H9 (cell line): ENCODE measurements at regions not wholly inside any gene's neighbourhood (a gene's known extent, or its start where the extent isn't known, plus 50 kb on each side); places are given as distances from the start of the nearest gene placed in this dataset.

Source experiments
- DNase-seq: peaks from one replicate; pipeline ENCODE4 v3.0.0-alpha.2; 2017
- H2AFZ ChIP-seq: one replicate; pipeline ENCODE4 v1.6.1; 2013; ENCODE audit warnings: mild to moderate bottlenecking, low read length, control low read depth, moderate library complexity
- H2AK5ac ChIP-seq: 2 replicates; pipeline ENCODE4 v1.6.1; 2013; ENCODE audit warnings: low read length, control low read depth, mixed read lengths; ENCODE audit not compliant: insufficient read length
- H2BK120ac ChIP-seq: one replicate; pipeline ENCODE4 v1.6.1; 2013; ENCODE audit warnings: low read depth, mild to moderate bottlenecking, low read length, control low read depth, inconsistent platforms; ENCODE audit not compliant: poor library complexity, severe bottlenecking
- H2BK12ac ChIP-seq: 2 replicates; pipeline ENCODE4 v1.6.1; 2013; ENCODE audit warnings: low read length, control low read depth, mixed read lengths, low read depth; ENCODE audit not compliant: insufficient read length
- H2BK15ac ChIP-seq: 2 replicates; pipeline ENCODE4 v1.6.1; 2013; ENCODE audit warnings: low read depth, low read length, control low read depth
- H2BK20ac ChIP-seq: one replicate; pipeline ENCODE4 v1.6.1; 2013; ENCODE audit warnings: low read depth, mild to moderate bottlenecking, low read length, control low read depth, inconsistent platforms; ENCODE audit not compliant: poor library complexity, severe bottlenecking
- H2BK5ac ChIP-seq: 2 replicates; pipeline ENCODE4 v1.6.1; 2013; ENCODE audit warnings: low read length, control low read depth, mixed read lengths; ENCODE audit not compliant: insufficient read length
- H3K14ac ChIP-seq: 2 replicates; pipeline ENCODE4 v1.6.1; 2013; ENCODE audit warnings: low read length, control low read depth; ENCODE audit not compliant: insufficient read depth
- H3K18ac ChIP-seq: 2 replicates; pipeline ENCODE4 v1.6.1; 2013; ENCODE audit warnings: low read depth, mild to moderate bottlenecking, mixed read lengths, low read length, control low read depth; ENCODE audit not compliant: insufficient read length
- H3K23ac ChIP-seq: 2 replicates; pipeline ENCODE4 v1.6.1; 2013; ENCODE audit warnings: low read length, control low read depth, mixed read lengths, low read depth; ENCODE audit not compliant: insufficient read length
- H3K23me2 ChIP-seq: 2 replicates; pipeline ENCODE4 v1.6.1; 2013; ENCODE audit warnings: low read depth, mild to moderate bottlenecking, mixed read lengths, low read length, control low read depth; ENCODE audit not compliant: insufficient read length, poor library complexity, severe bottlenecking
- H3K27ac ChIP-seq: 2 replicates; pipeline ENCODE4 v1.5.1; 2013; ENCODE audit warnings: low read length, control low read depth, mixed read lengths, low read depth; ENCODE audit not compliant: insufficient read length
- H3K27me3 ChIP-seq: 2 replicates; pipeline ENCODE4 v1.6.1; 2013; ENCODE audit warnings: low read length, control low read depth, inconsistent platforms; ENCODE audit not compliant: insufficient read depth
- H3K4ac ChIP-seq: 2 replicates; pipeline ENCODE4 v1.6.1; 2013; ENCODE audit warnings: low read depth, mild to moderate bottlenecking, control low read depth, inconsistent platforms, low read length, moderate library complexity
- H3K4me1 ChIP-seq: 2 replicates; pipeline ENCODE4 v1.6.1; 2013; ENCODE audit warnings: low read length, control low read depth, inconsistent platforms; ENCODE audit not compliant: insufficient read depth
- H3K4me2 ChIP-seq: 2 replicates; pipeline ENCODE4 v1.6.1; 2013; ENCODE audit warnings: low read length, control low read depth, mixed read lengths; ENCODE audit not compliant: insufficient read length, insufficient read depth
- H3K56ac ChIP-seq: 2 replicates; pipeline ENCODE4 v1.6.1; 2013; ENCODE audit warnings: low read depth, mild to moderate bottlenecking, mixed read lengths, low read length, control low read depth; ENCODE audit not compliant: insufficient read length
- H3K79me1 ChIP-seq: 2 replicates; pipeline ENCODE4 v1.6.1; 2013; ENCODE audit warnings: low read depth, mild to moderate bottlenecking, moderate library complexity, low read length, control low read depth, inconsistent platforms; ENCODE audit not compliant: insufficient read depth, poor library complexity, severe bottlenecking
- H3K79me2 ChIP-seq: 2 replicates; pipeline ENCODE4 v1.6.1; 2013; ENCODE audit warnings: low read length, control low read depth, inconsistent platforms; ENCODE audit not compliant: insufficient read depth
- H3K9ac ChIP-seq: 2 replicates; pipeline ENCODE4 v1.6.1; 2013; ENCODE audit warnings: low read length, control low read depth, mixed read lengths; ENCODE audit not compliant: insufficient read length; ENCODE audit errors: extremely low read depth
- H3K9me3 ChIP-seq: one replicate; pipeline ENCODE4 v1.6.1; 2013; ENCODE audit warnings: low read depth, low read length, inconsistent platforms; ENCODE audit not compliant: control insufficient read depth
- H3T11ph ChIP-seq: one replicate; pipeline ENCODE4 v1.6.1; 2013; ENCODE audit warnings: mild to moderate bottlenecking, low read length, control low read depth, inconsistent platforms
- H4K20me1 ChIP-seq: one replicate; pipeline ENCODE4 v1.6.1; 2013; ENCODE audit not compliant: control insufficient read depth, insufficient read length, insufficient read depth
- H4K5ac ChIP-seq: 2 replicates; pipeline ENCODE4 v1.6.1; 2013; ENCODE audit warnings: low read depth, mild to moderate bottlenecking, mixed read lengths, low read length, control low read depth; ENCODE audit not compliant: insufficient read length
- H4K8ac ChIP-seq: replicated peaks from 2 replicates; pipeline ENCODE4 v1.6.1; 2013; ENCODE audit warnings: low read length, control low read depth, mixed read lengths, low read depth; ENCODE audit not compliant: insufficient read length
- H4K91ac ChIP-seq: 2 replicates; pipeline ENCODE4 v1.6.1; 2013; ENCODE audit warnings: low read depth, mild to moderate bottlenecking, moderate library complexity, mixed read lengths, low read length, control low read depth; ENCODE audit not compliant: insufficient read length
- H3K27ac Mint-ChIP-seq, 3 experiments: 2 replicates in 2 of 3; 3 replicates in 1 of 3; pipeline ENCODE4 v1.8.0; 2020 to 2021; ENCODE audit warnings: mixed read lengths in 3 of 3, mild to moderate bottlenecking in 1 of 3, moderate library complexity in 1 of 3
- H3K27me3 Mint-ChIP-seq: 2 replicates; pipeline ENCODE4 v1.8.0; 2021; ENCODE audit warnings: low read depth, mild to moderate bottlenecking, moderate library complexity, mixed read lengths
- H3K36me3 Mint-ChIP-seq, 3 experiments: 2 replicates in 2 of 3; 3 replicates in 1 of 3; pipeline ENCODE4 v1.8.0; 2020 to 2021; ENCODE audit warnings: low read depth in 3 of 3, mixed read lengths in 3 of 3; ENCODE audit not compliant: insufficient read depth in 1 of 3
- H3K4me1 Mint-ChIP-seq, 2 experiments: 2 replicates each; pipeline ENCODE4 v1.8.0; 2020; ENCODE audit warnings: mixed read lengths in 2 of 2
- H3K4me3 Mint-ChIP-seq, 2 experiments: 2 replicates in 1 of 2; 3 replicates in 1 of 2; pipeline ENCODE4 v1.8.0; 2020 to 2021; ENCODE audit warnings: mild to moderate bottlenecking in 2 of 2, mixed read lengths in 2 of 2, moderate library complexity in 1 of 2
- H3K9me3 Mint-ChIP-seq, 2 experiments: 2 replicates in 1 of 2; 3 replicates in 1 of 2; pipeline ENCODE4 v1.8.0; 2020; ENCODE audit warnings: mild to moderate bottlenecking in 2 of 2, mixed read lengths in 2 of 2, moderate library complexity in 1 of 2
- WGBS: extraction: QIAGEN DNeasy Blood & Tissue Kit; methylation state at CpG from one replicate; pipeline ENCODE4 v1.1.7; 2013; ENCODE audit warnings: missing lambda C conversion rate, low lambda C conversion rate, mixed read lengths; ENCODE audit not compliant: insufficient read length; ENCODE audit errors: extremely low coverage; 5-methylcytosine and 5-hydroxymethylcytosine counted together
- TF ChIP-seq, protein P1 (sequence below): fragments of 200-600 bp; sonication (generic); conservative IDR thresholded peaks from 3 replicates; pipeline ENCODE4 v1.8.0; 2021; ENCODE audit warnings: antibody characterized with exemption, mild to moderate bottlenecking

GRCh38 chr9:22954964-22955363 lies 508.3 kb downstream of the DMRTA1 start:
- H3K9me3 Mint-ChIP-seq = peaks cover 2 to 4% of the 10 kb centered on the region in 2 experiments; a peak in 4 of 5 replicates
- Histone ChIP-seq H3K27me3 (no peaks in the 10 kb centered on the region), H2BK120ac (no peak overlapping the region), H3K4me1 (no peaks in the 10 kb centered on the region; the same call in 1 of the 2 replicates), H3K23ac (no peak overlapping the region), H4K20me1 (no peaks in the 10 kb centered on the region), H3K23me2 (no peaks in the 10 kb centered on the region), H3K27ac (no peak overlapping the region), H3T11ph (no peak overlapping the region), H2BK5ac (no peak overlapping the region), H4K5ac (no peak overlapping the region), H2BK20ac (no peak overlapping the region), H2AK5ac (no peak overlapping the region), H4K91ac (no peak overlapping the region), H4K8ac (no peak overlapping the region), H3K9me3 (no peaks in the 10 kb centered on the region), H3K79me2 (no peaks in the 10 kb centered on the region), H2AFZ (no peak overlapping the region), H3K79me1 (no peaks in the 10 kb centered on the region), H3K56ac (no peak overlapping the region), H2BK15ac (no peak overlapping the region), H3K14ac (no peak overlapping the region), H2BK12ac (no peak overlapping the region), H3K18ac (no peak overlapping the region), H3K4ac (no peak overlapping the region), H3K4me2 (no peak overlapping the region), H3K9ac (no peak overlapping the region)
- peaks cover 15% of the 10 kb centered on the region in 2 experiments for H3K4me1 Mint-ChIP-seq
- H3K27me3 Mint-ChIP-seq = no peaks in the 10 kb centered on the region
- no peak overlapping the region for H3K4me3 Mint-ChIP-seq
- TF ChIP-seq, protein P1, sequence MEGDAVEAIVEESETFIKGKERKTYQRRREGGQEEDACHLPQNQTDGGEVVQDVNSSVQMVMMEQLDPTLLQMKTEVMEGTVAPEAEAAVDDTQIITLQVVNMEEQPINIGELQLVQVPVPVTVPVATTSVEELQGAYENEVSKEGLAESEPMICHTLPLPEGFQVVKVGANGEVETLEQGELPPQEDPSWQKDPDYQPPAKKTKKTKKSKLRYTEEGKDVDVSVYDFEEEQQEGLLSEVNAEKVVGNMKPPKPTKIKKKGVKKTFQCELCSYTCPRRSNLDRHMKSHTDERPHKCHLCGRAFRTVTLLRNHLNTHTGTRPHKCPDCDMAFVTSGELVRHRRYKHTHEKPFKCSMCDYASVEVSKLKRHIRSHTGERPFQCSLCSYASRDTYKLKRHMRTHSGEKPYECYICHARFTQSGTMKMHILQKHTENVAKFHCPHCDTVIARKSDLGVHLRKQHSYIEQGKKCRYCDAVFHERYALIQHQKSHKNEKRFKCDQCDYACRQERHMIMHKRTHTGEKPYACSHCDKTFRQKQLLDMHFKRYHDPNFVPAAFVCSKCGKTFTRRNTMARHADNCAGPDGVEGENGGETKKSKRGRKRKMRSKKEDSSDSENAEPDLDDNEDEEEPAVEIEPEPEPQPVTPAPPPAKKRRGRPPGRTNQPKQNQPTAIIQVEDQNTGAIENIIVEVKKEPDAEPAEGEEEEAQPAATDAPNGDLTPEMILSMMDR = no peak
- 100% methylated on average over 2 of the region's 5 CpGs for WGBS
- DNase-seq = no peak
- H3K27ac Mint-ChIP-seq = no peak overlapping the region
- H3K36me3 Mint-ChIP-seq = peaks cover 2 to 6% (median 2%) of the 10 kb centered on the region in 3 experiments; a peak in 3 of 7 replicates
